Muscle of leg (tissue), 3 donors: ENCODE measurements at regions not wholly inside any gene's neighbourhood (a gene's known extent, or its start where the extent isn't known, plus 50 kb on each side); places are given as distances from the start of the nearest gene placed in this dataset.

Experiments used
- DNase-seq: peaks from one replicate; pipeline ENCODE4 v3.0.0; 2013
- H3K27ac ChIP-seq: one replicate; pipeline ENCODE4 v1.5.1; 2013; ENCODE audit warnings: mild to moderate bottlenecking, low read length, control low read depth
- H3K27me3 ChIP-seq: one replicate; pipeline ENCODE4 v1.6.1; 2013; ENCODE audit warnings: low read length; ENCODE audit not compliant: control insufficient read depth, insufficient read depth
- H3K36me3 ChIP-seq: one replicate; pipeline ENCODE4 v1.6.1; 2013; ENCODE audit warnings: low read length; ENCODE audit not compliant: control insufficient read depth, insufficient read depth
- H3K4me1 ChIP-seq: one replicate; pipeline ENCODE4 v1.6.1; 2013; ENCODE audit warnings: low read length; ENCODE audit not compliant: control insufficient read depth, insufficient read depth
- H3K4me3 ChIP-seq: one replicate; pipeline ENCODE4 v1.5.1; 2013; ENCODE audit warnings: low read length, control low read depth
- H3K9me3 ChIP-seq: replicated peaks from 2 replicates; pipeline ENCODE4 v1.6.1; 2013; ENCODE audit warnings: low read depth, low read length; ENCODE audit not compliant: control insufficient read depth
- WGBS: methylation state at CpG from one replicate; pipeline ENCODE4 v1.1.5; 2013; ENCODE audit warnings: missing lambda C conversion rate; ENCODE audit not compliant: insufficient coverage; 5-methylcytosine and 5-hydroxymethylcytosine counted together

DNA sequence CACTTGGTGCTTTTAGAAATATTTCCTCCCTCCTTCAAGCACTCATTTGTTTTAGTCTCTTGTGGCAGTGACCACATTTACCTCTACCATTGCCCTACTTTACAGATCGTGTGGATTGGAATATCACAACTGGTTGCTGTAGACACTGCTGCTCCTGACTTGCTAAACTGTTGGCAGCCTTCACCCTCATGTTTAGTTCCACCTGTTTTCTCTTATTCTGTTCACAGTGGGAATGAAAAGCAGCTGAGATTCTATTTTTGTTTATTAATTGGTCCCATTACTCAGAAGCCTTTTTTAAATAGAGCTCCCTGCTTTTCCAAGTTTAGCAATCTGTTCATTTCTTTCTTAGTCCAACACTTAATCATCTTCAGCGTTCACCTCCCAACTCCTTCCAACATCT is 308.9 kb downstream of the RWDD3 start:
- peak; percentile 59 for DNase-seq
- Histone ChIP-seq H3K4me1 (peaks cover 2% of the 10 kb centered on the region), H3K36me3 (no peaks in the 10 kb centered on the region), H3K4me3 (no peak overlapping the region), H3K27me3 (no peaks in the 10 kb centered on the region), H3K9me3 (no peaks in the 10 kb centered on the region), H3K27ac (peak overlapping the region; percentile 23)
- no CpG with 5 or more reads among the region's 2 CpGs for WGBS

DNA sequence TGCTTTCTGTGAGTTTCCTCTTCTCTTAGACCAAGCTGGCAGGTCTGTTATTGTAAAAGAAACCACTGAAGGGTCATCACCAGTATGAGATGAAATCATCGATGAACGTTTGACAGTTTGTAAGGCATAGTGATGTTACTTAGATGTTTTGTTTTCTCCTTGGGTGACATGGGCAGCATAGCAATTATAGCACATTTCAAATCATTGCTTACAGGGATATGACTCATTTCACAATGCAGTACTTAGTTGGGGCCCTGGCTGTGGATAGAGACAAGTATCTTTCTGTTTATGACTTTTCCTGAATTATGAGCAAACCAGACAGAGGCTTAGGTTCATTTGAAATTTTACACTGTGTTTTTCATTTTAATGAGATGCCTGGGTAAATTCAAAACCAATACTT is 313.0 kb downstream of the RWDD3 start:
- no CpG with 5 or more reads among the region's 2 CpGs for WGBS
- DNase-seq: no peak
- peaks cover 2% of the 10 kb centered on the region for H3K4me1 ChIP-seq
- H3K27ac ChIP-seq: no peak overlapping the region
- no peaks in the 10 kb centered on the region for H3K36me3 ChIP-seq
- H3K4me3 ChIP-seq: no peak overlapping the region
- H3K27me3 ChIP-seq: no peaks in the 10 kb centered on the region
- no peaks in the 10 kb centered on the region for H3K9me3 ChIP-seq

DNA sequence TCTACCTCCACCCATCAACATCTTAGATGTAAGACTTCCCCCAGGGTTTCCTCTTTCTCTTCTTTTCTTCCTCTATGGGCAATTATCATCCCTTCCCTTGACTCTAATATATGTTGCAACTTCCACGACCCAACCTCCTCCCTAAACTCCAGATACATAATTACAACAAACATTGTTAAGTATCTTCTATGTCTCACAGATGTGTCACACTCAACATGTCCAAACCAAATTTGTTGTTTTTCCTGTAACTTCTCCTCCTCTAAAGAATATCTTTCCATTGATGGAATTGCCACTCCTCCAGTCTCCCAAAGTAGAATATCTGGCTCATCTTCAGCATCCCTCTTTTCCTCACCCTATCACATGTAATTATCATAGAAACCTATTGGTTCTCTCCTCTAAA is 314.2 kb downstream of the RWDD3 start:
- Histone ChIP-seq H3K27ac (no peak overlapping the region), H3K4me1 (no peaks in the 10 kb centered on the region), H3K27me3 (no peaks in the 10 kb centered on the region), H3K9me3 (no peaks in the 10 kb centered on the region), H3K4me3 (no peak overlapping the region), H3K36me3 (no peaks in the 10 kb centered on the region)
- DNase-seq: no peak
- WGBS: 69% methylated on average over 1 of the region's 1 CpG

GRCh38 chr1:95551201-95551600 is 317.2 kb downstream of the RWDD3 start:
- no peaks in the 10 kb centered on the region for H3K36me3 ChIP-seq
- DNase-seq: no peak
- no peak overlapping the region for H3K27ac ChIP-seq
- no peak overlapping the region for H3K4me3 ChIP-seq
- H3K9me3 ChIP-seq: no peaks in the 10 kb centered on the region
- no peaks in the 10 kb centered on the region for H3K27me3 ChIP-seq
- H3K4me1 ChIP-seq: no peaks in the 10 kb centered on the region

- WGBS: 65% methylated on average over 3 of the region's 5 CpGs
- Histone ChIP-seq H3K27ac (no peak overlapping the region), H3K4me3 (no peak overlapping the region), H3K27me3 (no peaks in the 10 kb centered on the region), H3K36me3 (no peaks in the 10 kb centered on the region), H3K9me3 (no peaks in the 10 kb centered on the region), H3K4me1 (no peaks in the 10 kb centered on the region)
- DNase-seq: no peak
These were observed 319.6 kb downstream of the RWDD3 start for GRCh38 chr1:95553595-95553994.

DNA sequence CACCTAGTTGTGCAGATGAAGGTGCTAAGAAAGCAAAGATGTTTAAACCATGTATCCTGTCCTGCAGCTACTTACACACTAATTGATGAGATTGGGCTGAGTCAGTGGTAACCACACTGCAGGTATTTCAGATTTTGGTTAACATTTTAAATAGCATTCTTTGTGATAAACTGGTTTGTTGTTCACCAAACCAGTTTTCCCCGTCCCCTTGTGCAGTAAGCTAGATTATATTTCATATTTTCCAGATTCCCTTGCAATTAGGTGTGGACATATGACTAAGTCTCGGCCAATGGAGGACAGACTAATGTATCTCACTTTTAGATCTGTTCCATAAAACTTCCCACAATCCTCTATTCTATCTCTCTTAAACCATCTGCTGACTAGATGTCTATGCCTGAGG is 320.4 kb downstream of the RWDD3 start:
- Histone ChIP-seq H3K9me3 (no peaks in the 10 kb centered on the region), H3K4me1 (no peaks in the 10 kb centered on the region), H3K4me3 (no peak overlapping the region), H3K27me3 (no peaks in the 10 kb centered on the region), H3K36me3 (no peaks in the 10 kb centered on the region), H3K27ac (no peak overlapping the region)
- no CpG with 5 or more reads among the region's 2 CpGs for WGBS
- DNase-seq: no peak

GRCh38 chr1:95558791-95559190 is 324.8 kb downstream of the RWDD3 start:
- no peak overlapping the region for H3K27ac ChIP-seq
- no peaks in the 10 kb centered on the region for H3K27me3 ChIP-seq
- no peaks in the 10 kb centered on the region for H3K9me3 ChIP-seq
- no CpG with 5 or more reads among the region's 1 CpG for WGBS
- no peaks in the 10 kb centered on the region for H3K4me1 ChIP-seq
- H3K36me3 ChIP-seq: no peaks in the 10 kb centered on the region
- no peak overlapping the region for H3K4me3 ChIP-seq
- DNase-seq: peak; percentile 20

- peak; percentile 55 for DNase-seq
- no peaks in the 10 kb centered on the region for H3K27me3 ChIP-seq
These were observed 327.3 kb downstream of the RWDD3 start for GRCh38 chr1:95561346-95561745.

DNA sequence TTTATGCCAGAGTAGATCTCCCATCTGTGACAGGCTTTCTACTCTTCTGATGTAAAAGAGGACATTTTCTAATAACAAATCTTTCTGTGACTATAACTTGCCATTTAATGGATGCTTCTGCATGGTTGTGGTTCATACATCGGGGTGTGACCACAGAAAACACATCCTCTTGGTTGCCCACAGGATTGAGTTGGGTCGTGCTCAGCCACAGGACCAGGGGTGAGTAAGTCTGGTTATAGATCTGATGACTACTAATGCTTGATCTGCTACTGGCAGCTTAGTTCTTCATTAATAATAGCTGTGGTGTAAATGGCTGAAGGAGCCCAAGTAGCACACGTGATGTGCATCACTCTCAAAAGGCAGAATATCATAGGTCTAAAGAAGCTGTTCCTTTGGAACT is 328.2 kb downstream of the RWDD3 start:
- H3K4me1 ChIP-seq: no peaks in the 10 kb centered on the region
- no peak overlapping the region for H3K27ac ChIP-seq
- WGBS: 72% methylated on average over 2 of the region's 3 CpGs
- no peaks in the 10 kb centered on the region for H3K36me3 ChIP-seq
- DNase-seq: no peak
- no peaks in the 10 kb centered on the region for H3K27me3 ChIP-seq
- H3K4me3 ChIP-seq: no peak overlapping the region
- no peaks in the 10 kb centered on the region for H3K9me3 ChIP-seq

More at GRCh38 chr1:95561346-95561745, 327.3 kb downstream of the RWDD3 start:
- no peak overlapping the region for H3K27ac ChIP-seq
- no peaks in the 10 kb centered on the region for H3K9me3 ChIP-seq
- no peaks in the 10 kb centered on the region for H3K36me3 ChIP-seq
- H3K4me3 ChIP-seq: no peak overlapping the region
- H3K4me1 ChIP-seq: no peaks in the 10 kb centered on the region

DNA sequence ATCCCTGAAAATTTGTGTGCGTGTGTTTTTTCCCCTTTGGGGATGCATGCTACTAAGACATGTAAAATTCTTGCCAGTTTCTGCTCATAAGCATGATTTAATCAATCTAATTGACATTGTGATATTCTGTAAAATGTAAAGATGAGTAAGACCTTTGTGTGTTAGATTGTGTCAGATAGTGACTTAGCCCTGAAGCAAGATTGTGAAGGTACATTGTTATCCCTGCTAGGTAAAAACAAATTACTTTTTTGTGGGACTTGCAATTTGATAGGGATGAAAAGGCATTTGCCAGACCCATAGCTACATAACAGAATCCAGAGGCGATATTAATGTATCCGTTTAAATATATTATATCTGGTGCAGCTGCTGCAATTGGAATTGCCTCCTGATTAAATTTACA is 338.0 kb downstream of the RWDD3 start:
- no peaks in the 10 kb centered on the region for H3K27me3 ChIP-seq
- H3K36me3 ChIP-seq: no peaks in the 10 kb centered on the region
- no peaks in the 10 kb centered on the region for H3K4me1 ChIP-seq
- DNase-seq: no peak
- no peak overlapping the region for H3K27ac ChIP-seq
- no peaks in the 10 kb centered on the region for H3K9me3 ChIP-seq
- no CpG with 5 or more reads among the region's 3 CpGs for WGBS
- H3K4me3 ChIP-seq: no peak overlapping the region

DNA sequence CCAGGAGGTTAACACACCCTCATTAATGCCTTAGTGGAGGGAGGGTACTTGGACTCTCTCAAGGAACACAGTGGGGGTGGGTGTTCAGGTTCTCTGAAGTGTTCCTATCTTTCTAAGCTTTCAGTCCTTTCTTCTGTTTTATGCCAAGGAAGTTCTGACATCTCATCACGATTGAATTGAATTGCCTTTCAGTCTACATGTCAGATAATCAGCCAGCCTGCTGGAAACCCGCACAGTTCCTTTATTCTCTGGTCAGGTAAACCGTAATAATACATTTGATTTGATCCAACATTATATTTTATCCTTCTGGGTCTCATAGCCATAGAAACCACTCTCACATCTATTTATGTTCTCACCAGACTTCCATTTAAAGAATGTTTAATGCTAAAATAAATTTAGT is 339.0 kb downstream of the RWDD3 start:
- H3K36me3 ChIP-seq: no peaks in the 10 kb centered on the region
- H3K9me3 ChIP-seq: no peaks in the 10 kb centered on the region
- H3K27ac ChIP-seq: no peak overlapping the region
- WGBS: 88% methylated on average over 1 of the region's 3 CpGs
- no peak for DNase-seq
- no peaks in the 10 kb centered on the region for H3K4me1 ChIP-seq
- H3K27me3 ChIP-seq: no peaks in the 10 kb centered on the region
- H3K4me3 ChIP-seq: no peak overlapping the region
